ENCODE measurements at regions not wholly inside any gene's neighbourhood (a gene's known extent, or its start where the extent isn't known, plus 50 kb on each side); places are given as distances from the start of the nearest gene placed in this dataset.

GRCh38 chr20:24118034-24118433 lies 129.5 kb upstream of the GGTLC1 start:
- Histone ChIP-seq H3K4me1 (replicated peaks in 1 of 2; ENCODE audit: control insufficient read depth in 2 of 2, insufficient read depth in 2 of 2, low read length in 2 of 2) (no peaks in the 10 kb centered on the region), H3K9me3 (replicated peaks; ENCODE audit: control insufficient read depth, insufficient read depth, low read depth, low read length) (no peaks in the 10 kb centered on the region), H4K20me1 (replicated peaks; ENCODE audit: control insufficient read depth, insufficient read depth, low read length) (no peaks in the 10 kb centered on the region), H3K27ac (ENCODE audit: extremely low read depth, low read depth, low read length) (no peak overlapping the region), H3K9me1 (ENCODE audit: control insufficient read depth, insufficient read depth, low read length) (no peaks in the 10 kb centered on the region), H3K36me3 (ENCODE audit: control insufficient read depth, insufficient read depth, low read length) (no peaks in the 10 kb centered on the region), H3K9ac (ENCODE audit: insufficient read depth in 1 of 2, low read depth in 2 of 2, low read length in 2 of 2) (no peak overlapping the region), H3K79me2 (ENCODE audit: control insufficient read depth, insufficient read depth, low read length) (no peaks in the 10 kb centered on the region), H3K4me2 (ENCODE audit: insufficient read depth, low read length) (no peak overlapping the region), H3K27me3 (ENCODE audit: control insufficient read depth in 2 of 2, insufficient read depth in 2 of 2, low read length in 2 of 2) (no peaks in the 10 kb centered on the region), H2AFZ (ENCODE audit: low read depth, low read length) (no peak overlapping the region), H3K4me3 (no peak overlapping the region)
- in situ Hi-C loops (cut with MboI) (no loop called here), intact Hi-C loops (cut with micrococcal nuclease) (no loop called here)
- ChIA-PET CTCF (ENCODE audit: low intra/inter-chr PET ratio) (no interaction called here), POLR2A (interaction anchor here (1.0 kb wide), 1 partner anchor 23 kb away, joined by 3 read pairs; no protein-coding TSS in a partner anchor)
- 0% methylated on average over 5 of the region's 5 CpGs for WGBS (ENCODE audit: insufficient coverage, low coverage, missing lambda C conversion rate)
- FAIRE-seq, result no peak
- no peak for DNase-seq (ENCODE audit: extremely low read depth in 1 of 4, low spot score in 3 of 4)
- no TSS peak for BruUV-seq (replicated peaks)
- no peak for ATAC-seq
- TF ChIP-seq ATF6 (CRISPR knock-in tag; IDR thresholded peaks at IDR 0.05), result no peak
- no peak for TF ChIP-seq GATA2 (CRISPR knock-in tag; IDR thresholded peaks at IDR 0.05)
- TF ChIP-seq BMI1 (IDR thresholded peaks at IDR 0.05; ENCODE audit: low read length), result no peak
- no peak for TF ChIP-seq ATF4 (CRISPR knock-in tag; IDR thresholded peaks at IDR 0.05)
- no peak for TF ChIP-seq ZNF133 (CRISPR knock-in tag; IDR thresholded peaks at IDR 0.05)
- TF ChIP-seq THRB (CRISPR knock-in tag; conservative IDR thresholded peaks at IDR 0.05), result no peak
- no peak for TF ChIP-seq HIVEP1 (CRISPR knock-in tag; IDR thresholded peaks at IDR 0.05)
- no peak for TF ChIP-seq ZNF512 (tag; IDR thresholded peaks at IDR 0.05)
- no peak for TF ChIP-seq USF1 (CRISPR knock-in tag; IDR thresholded peaks at IDR 0.05)
- no peak for TF ChIP-seq EGR1 (conservative IDR thresholded peaks at IDR 0.05)
- no peak for TF ChIP-seq RB1 (IDR thresholded peaks at IDR 0.05; ENCODE audit: low read depth)
- no peak for TF ChIP-seq E2F4 (CRISPR knock-in tag; IDR thresholded peaks at IDR 0.05; ENCODE audit: low read depth)
- TF ChIP-seq TFAM (CRISPR knock-in tag; conservative IDR thresholded peaks at IDR 0.05), result no peak
- no peak for TF ChIP-seq ASH1L (IDR thresholded peaks at IDR 0.05; ENCODE audit: borderline replicate concordance, low read depth, partially characterized antibody)
- TF ChIP-seq SMAD1 (IDR thresholded peaks at IDR 0.05; ENCODE audit: low read depth, low read length, partially characterized antibody), result no peak
- no peak for TF ChIP-seq ZNF165 (CRISPR knock-in tag; IDR thresholded peaks at IDR 0.05; ENCODE audit: borderline replicate concordance)
- TF ChIP-seq ZC3H4 (CRISPR knock-in tag; IDR thresholded peaks at IDR 0.05; ENCODE audit: borderline replicate concordance), result no peak

Measured in K562 (cell line).